Stimulated activated CD4-positive, alpha-beta T cell treated with anti-CD3 and anti-CD28 coated beads, Interleukin-12 subunit alpha, Interleukin-12 subunit beta, amount 100 ng/mL, for 48 hours (primary cell): ENCODE measurements at regions not wholly inside any gene's neighbourhood (a gene's known extent, or its start where the extent isn't known, plus 50 kb on each side); places are given as distances from the start of the nearest gene placed in this dataset.
"Not testable (repeated sequence)": the region's sequence is repeated elsewhere in the genome, so short reads cannot be mapped to it uniquely, and the experiment has no call there.

ENCODE experiments used
- DNase-seq, 3 donors: peaks; one replicate each; pipeline ENCODE4 v3.0.0-alpha.2; 2020; ENCODE audit warnings: low read depth in 2 of 3, low spot score in 1 of 3

- DNase-seq, result no peak
These were observed 177.3 kb downstream of the BANP start for GRCh38 chr16:88128556-88128955.

- not testable (repeated sequence) for DNase-seq
These were observed 177.9 kb downstream of the BANP start for GRCh38 chr16:88129133-88129532.

GRCh38 chr16:88130016-88130415 lies 178.8 kb downstream of the BANP start:
- no peak for DNase-seq

- DNase-seq, result no peak
These were observed 179.4 kb downstream of the BANP start for GRCh38 chr16:88130681-88131080.

GRCh38 chr16:88131256-88131655 lies 180.0 kb downstream of the BANP start:
- DNase-seq, result no peak

- DNase-seq, result no peak
These were observed 180.7 kb downstream of the BANP start for GRCh38 chr16:88131966-88132365.

- no peak for DNase-seq
These were observed 181.7 kb downstream of the BANP start for GRCh38 chr16:88132836-88133506.

- no peak for DNase-seq
These were observed 182.2 kb downstream of the BANP start for GRCh38 chr16:88133507-88133843.

GRCh38 chr16:88134172-88134898 lies 183.1 kb downstream of the BANP start:
- not testable (repeated sequence) for DNase-seq

- DNase-seq, result not testable (repeated sequence)
These were observed 183.9 kb downstream of the BANP start for GRCh38 chr16:88134899-88135682.

GRCh38 chr16:88136211-88136713 lies 185.0 kb downstream of the BANP start:
- DNase-seq, result not testable (repeated sequence)

- DNase-seq, result not testable (repeated sequence)
These were observed 185.7 kb downstream of the BANP start for GRCh38 chr16:88136939-88137338.

- not testable (repeated sequence) for DNase-seq
These were observed 187.9 kb downstream of the BANP start for GRCh38 chr16:88139141-88139540.

- not testable (repeated sequence) for DNase-seq
These were observed 189.0 kb downstream of the BANP start for GRCh38 chr16:88140195-88140594.

- DNase-seq, result no peak
These were observed 190.3 kb downstream of the BANP start for GRCh38 chr16:88141580-88141979.

GRCh38 chr16:88142056-88142935 lies 191.1 kb downstream of the BANP start:
- not testable (repeated sequence) for DNase-seq

GRCh38 chr16:88143122-88144027 lies 192.1 kb downstream of the BANP start:
- DNase-seq, result not testable (repeated sequence)

GRCh38 chr16:88144028-88144511 lies 192.8 kb downstream of the BANP start:
- DNase-seq, result no peak

GRCh38 chr16:88145376-88145775 lies 194.1 kb downstream of the BANP start:
- DNase-seq, result not testable (repeated sequence)
